Common myeloid progenitor, CD34-positive (primary cell): ENCODE measurements at regions not wholly inside any gene's neighbourhood (a gene's known extent, or its start where the extent isn't known, plus 50 kb on each side); places are given as distances from the start of the nearest gene placed in this dataset.

Experiments
- CTCF ChIA-PET: fragments of 350-600 bp; sonication (Branson Sonifier 250); formaldehyde crosslinking; loops from one replicate; lab custom pipeline; 2021; ENCODE audit warnings: antibody characterized with exemption; lab: Charles Lee
- POLR2A ChIA-PET: fragments of 350-600 bp; sonication (Branson Sonifier 250); formaldehyde crosslinking; loops from one replicate; lab custom pipeline; 2021; ENCODE audit warnings: antibody characterized with exemption; lab: Charles Lee
- DNase-seq, 3 donors: peaks; one replicate each; pipeline versions ENCODE4 v3.0.0 to v3.0.0-alpha.2; 2013
- H3K27ac ChIP-seq, 2 experiments: 1 replicate in 1 of 2; 2 replicates in 1 of 2; pipeline ENCODE4 v1.7.0; 2013; ENCODE audit warnings: inconsistent platforms in 2 of 2, low read length in 2 of 2, mild to moderate bottlenecking in 2 of 2, low read depth in 1 of 2, moderate library complexity in 1 of 2; ENCODE audit not compliant: severe bottlenecking in 2 of 2, insufficient read depth in 1 of 2, poor library complexity in 1 of 2
- H3K27me3 ChIP-seq, 5 experiments: replicated peaks in 2 of 5; 1 replicate in 3 of 5; 2 replicates in 2 of 5; pipeline versions ENCODE4 v1.6.1 to v1.7.0; 2013; ENCODE audit warnings: low read length in 4 of 5, mild to moderate bottlenecking in 2 of 5, moderate library complexity in 2 of 5, inconsistent platforms in 1 of 5; ENCODE audit not compliant: insufficient read depth in 5 of 5, control insufficient read depth in 4 of 5
- H3K36me3 ChIP-seq, 4 experiments: 1 replicate in 2 of 4; 2 replicates in 2 of 4; pipeline versions ENCODE4 v1.6.1 to v1.7.0; 2013; ENCODE audit warnings: low read length in 3 of 4, control low read depth in 1 of 4, mild to moderate bottlenecking in 1 of 4; ENCODE audit not compliant: control insufficient read depth in 4 of 4, insufficient read depth in 4 of 4
- H3K4me1 ChIP-seq, 4 experiments: 1 replicate in 3 of 4; 2 replicates in 1 of 4; pipeline versions ENCODE4 v1.6.1 to v1.7.1; 2013; ENCODE audit warnings: low read length in 3 of 4, mild to moderate bottlenecking in 3 of 4, control low read depth in 1 of 4, inconsistent platforms in 1 of 4, moderate library complexity in 1 of 4; ENCODE audit not compliant: control insufficient read depth in 4 of 4, insufficient read depth in 4 of 4; ENCODE audit errors: control extremely low read depth in 1 of 4
- H3K4me3 ChIP-seq, 7 experiments: 1 replicate in 4 of 7; 2 replicates in 3 of 7; pipeline versions ENCODE4 v1.5.1 to v1.7.0; 2013; ENCODE audit warnings: mild to moderate bottlenecking in 7 of 7, low read length in 6 of 7, moderate library complexity in 6 of 7, inconsistent platforms in 2 of 7, low read depth in 2 of 7, control low read depth in 1 of 7; ENCODE audit not compliant: insufficient read depth in 4 of 7, control insufficient read depth in 1 of 7; ENCODE audit errors: extremely low read depth in 1 of 7
- H3K9me3 ChIP-seq, 5 experiments: 1 replicate in 4 of 5; 2 replicates in 1 of 5; pipeline versions ENCODE4 v1.6.1 to v1.7.1; 2013; ENCODE audit warnings: low read length in 4 of 5, mild to moderate bottlenecking in 2 of 5, inconsistent platforms in 1 of 5, low read depth in 1 of 5, moderate library complexity in 1 of 5; ENCODE audit not compliant: control insufficient read depth in 4 of 5, insufficient read depth in 2 of 5; ENCODE audit errors: control extremely low read depth in 1 of 5
- WGBS: methylation state at CpG from one replicate; pipeline ENCODE4 v1.1.5; 2013; ENCODE audit not compliant: insufficient coverage; 5-methylcytosine and 5-hydroxymethylcytosine counted together

DNA sequence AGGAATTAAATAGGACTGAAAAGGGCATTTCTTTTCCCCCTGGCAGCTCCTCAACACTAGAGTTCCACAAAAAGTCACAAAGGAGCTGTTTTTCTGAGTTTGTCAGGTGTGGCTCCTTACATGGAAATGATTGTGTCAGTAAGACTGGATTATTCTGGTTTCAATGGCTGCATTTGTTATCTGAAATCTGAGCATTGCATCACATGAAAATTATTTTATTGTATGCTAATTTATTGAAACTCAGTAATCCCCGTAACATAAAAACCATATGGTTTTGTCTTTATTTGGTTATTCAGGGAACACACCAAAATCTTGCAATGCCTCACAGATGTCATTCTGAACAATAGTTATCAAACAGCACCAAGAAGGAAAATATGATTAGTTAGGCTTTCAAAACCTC, 439.7 kb upstream of the TNP1 start:
- peaks cover 3 to 17% (median 4%) of the 10 kb centered on the region in 5 experiments for H3K9me3 ChIP-seq
- no peaks in the 10 kb centered on the region for H3K36me3 ChIP-seq
- no peak overlapping the region for H3K4me3 ChIP-seq
- H3K27ac ChIP-seq, result no peak overlapping the region
- peaks cover 0 to 9% (median 5%) of the 10 kb centered on the region in 5 experiments for H3K27me3 ChIP-seq
- H3K4me1 ChIP-seq, result no peaks in the 10 kb centered on the region
- CTCF ChIA-PET, result no interaction called here
- POLR2A ChIA-PET, result no interaction called here
- WGBS, result no CpG with 5 or more reads among the region's 1 CpG
- DNase-seq, result no peak

DNA sequence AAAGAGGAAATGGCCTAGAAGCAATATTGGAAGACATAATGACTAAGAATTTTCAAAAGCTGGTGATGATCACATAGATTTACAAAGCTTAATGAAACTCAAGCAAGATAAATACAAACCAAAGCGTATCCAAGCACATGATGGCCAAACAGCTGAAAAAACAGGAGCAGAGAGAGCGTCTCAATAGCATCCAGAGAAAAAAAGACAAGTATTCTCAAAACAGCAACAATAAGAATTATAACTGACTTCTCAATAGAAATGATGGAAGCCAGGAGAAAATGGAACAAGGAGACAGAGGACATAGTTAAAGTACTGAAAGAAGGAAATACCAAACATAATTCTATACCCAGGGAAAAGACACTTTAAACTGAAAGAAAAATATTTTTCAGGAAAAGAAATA, 437.2 kb upstream of the TNP1 start:
- no peak for DNase-seq
- Histone ChIP-seq H3K9me3 (peaks cover 3 to 19% (median 4%) of the 10 kb centered on the region in 5 experiments), H3K4me3 (no peak overlapping the region), H3K36me3 (no peaks in the 10 kb centered on the region), H3K27me3 (peaks cover 0 to 7% (median 2%) of the 10 kb centered on the region in 5 experiments), H3K27ac (no peak overlapping the region), H3K4me1 (no peaks in the 10 kb centered on the region)
- ChIA-PET CTCF (no interaction called here), POLR2A (no interaction called here)
- WGBS, result no CpG with 5 or more reads among the region's 2 CpGs

DNA sequence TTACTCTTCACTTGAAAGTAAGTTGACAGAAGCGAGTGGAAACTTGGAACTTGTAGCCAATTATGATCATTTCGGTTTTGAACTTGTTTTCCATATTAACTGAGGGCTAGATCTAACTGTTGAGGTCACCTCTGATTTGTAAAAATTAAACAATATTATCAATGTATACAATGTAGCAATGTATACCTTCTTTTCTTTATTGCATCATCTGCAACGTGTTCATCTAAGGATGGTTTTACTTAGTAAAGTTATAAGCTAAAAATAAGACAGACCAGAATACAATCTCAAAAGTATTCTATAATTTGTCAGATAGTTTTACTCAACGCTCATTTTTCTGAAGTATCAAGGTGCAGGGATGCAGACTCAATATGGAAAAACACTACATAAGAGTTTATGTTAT, 435.0 kb upstream of the TNP1 start:
- peaks cover 2 to 19% (median 4%) of the 10 kb centered on the region in 5 experiments for H3K9me3 ChIP-seq
- WGBS, result no CpG with 5 or more reads among the region's 4 CpGs
- POLR2A ChIA-PET, result no interaction called here

DNA sequence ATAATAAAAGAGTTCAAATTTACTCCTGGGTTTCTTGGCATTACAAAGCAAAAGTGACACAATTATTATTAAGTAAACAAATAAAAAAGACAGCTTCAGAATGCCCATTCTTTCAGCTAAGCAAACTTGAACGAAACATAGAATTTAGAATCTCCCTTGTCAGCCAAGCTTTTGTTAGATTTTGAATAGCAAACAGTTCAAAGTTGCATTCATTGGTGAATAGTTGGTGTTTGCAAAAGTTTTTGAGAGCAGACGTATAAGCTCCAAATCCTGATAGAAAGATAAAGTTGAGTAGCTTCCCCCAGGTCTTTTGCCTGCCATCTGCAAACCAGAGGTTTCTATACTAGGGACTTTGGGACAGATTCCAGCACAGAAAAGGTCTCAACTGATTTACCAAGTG, 434.3 kb upstream of the TNP1 start:
- DNase-seq, result no peak
- no CpG with 5 or more reads among the region's 2 CpGs for WGBS

More for the DNA sequence above, 435.0 kb upstream of the TNP1 start:
- peaks cover 0 to 3% (median 0%) of the 10 kb centered on the region in 5 experiments for H3K27me3 ChIP-seq
- H3K4me1 ChIP-seq, result no peaks in the 10 kb centered on the region
- CTCF ChIA-PET, result no interaction called here
- no peaks in the 10 kb centered on the region for H3K36me3 ChIP-seq
- no peak overlapping the region for H3K27ac ChIP-seq
- H3K4me3 ChIP-seq, result no peak overlapping the region
- DNase-seq, result no peak

DNA sequence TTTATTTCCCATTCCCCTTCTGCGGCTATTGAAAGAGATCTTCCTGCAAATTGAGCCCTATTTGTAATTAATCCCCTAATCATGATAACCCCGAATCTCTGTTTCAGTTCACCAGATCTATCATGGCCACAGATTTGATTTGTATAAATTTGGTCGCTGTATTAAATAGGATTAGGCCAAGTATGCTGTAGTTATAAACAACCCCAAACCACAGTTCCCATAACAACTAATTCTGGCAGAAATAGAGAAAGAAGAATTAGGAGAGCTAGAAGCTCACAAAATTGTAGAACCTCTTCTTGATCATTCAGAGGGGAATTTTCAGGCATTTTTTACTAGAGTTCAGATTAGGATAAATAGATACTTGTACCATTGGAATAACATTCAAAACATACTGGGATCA, 433.7 kb upstream of the TNP1 start:
- POLR2A ChIA-PET, result no interaction called here
- Histone ChIP-seq H3K27me3 (peaks cover 0 to 3% (median 0%) of the 10 kb centered on the region in 5 experiments), H3K36me3 (no peaks in the 10 kb centered on the region), H3K4me3 (no peak overlapping the region), H3K27ac (no peak overlapping the region), H3K4me1 (no peaks in the 10 kb centered on the region), H3K9me3 (peaks cover 2 to 19% (median 4%) of the 10 kb centered on the region in 5 experiments)
- no peak for DNase-seq
- CTCF ChIA-PET, result interaction anchor here (0.6 kb wide), 1 partner anchor 607 kb away, joined by 4 read pairs; no protein-coding TSS in a partner anchor
- WGBS, result 100% methylated on average over 1 of the region's 3 CpGs

More for the DNA sequence above, 434.3 kb upstream of the TNP1 start:
- H3K27me3 ChIP-seq, result peaks cover 0 to 3% (median 0%) of the 10 kb centered on the region in 5 experiments
- ChIA-PET POLR2A (no interaction called here), CTCF (interaction anchor here (0.6 kb wide), 1 partner anchor 607 kb away, joined by 4 read pairs; no protein-coding TSS in a partner anchor)
- no peaks in the 10 kb centered on the region for H3K4me1 ChIP-seq
- no peaks in the 10 kb centered on the region for H3K36me3 ChIP-seq
- H3K4me3 ChIP-seq, result no peak overlapping the region
- peaks cover 2 to 19% (median 4%) of the 10 kb centered on the region in 5 experiments for H3K9me3 ChIP-seq
- no peak overlapping the region for H3K27ac ChIP-seq

DNA sequence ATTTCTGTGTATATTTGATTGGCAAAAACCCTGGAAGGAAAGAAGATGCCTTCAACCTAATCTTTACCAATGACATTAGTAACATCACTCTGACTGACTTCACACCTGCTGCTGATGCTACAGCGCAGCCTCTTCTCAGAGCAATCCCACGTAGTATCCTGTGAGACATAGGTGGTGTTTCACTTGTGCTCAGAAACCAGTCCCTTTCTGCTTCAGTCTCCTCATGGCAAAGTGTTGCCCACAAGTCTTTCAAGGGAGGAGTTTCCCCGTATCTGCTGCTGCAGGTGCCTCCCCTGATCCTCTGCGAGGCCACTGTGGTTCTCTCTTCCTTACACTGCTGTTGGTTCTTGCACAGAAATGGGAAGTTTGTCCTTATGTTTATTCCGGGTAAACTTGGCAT, 433.2 kb upstream of the TNP1 start:
- POLR2A ChIA-PET, result no interaction called here
- no peaks in the 10 kb centered on the region for H3K36me3 ChIP-seq
- H3K4me3 ChIP-seq, result no peak overlapping the region
- H3K4me1 ChIP-seq, result no peaks in the 10 kb centered on the region
- no peak overlapping the region for H3K27ac ChIP-seq
- CTCF ChIA-PET, result no interaction called here
- no peak for DNase-seq
- 97% methylated on average over 5 of the region's 5 CpGs for WGBS
- peaks cover 0 to 3% (median 0%) of the 10 kb centered on the region in 5 experiments for H3K27me3 ChIP-seq
- peaks cover 2 to 18% (median 4%) of the 10 kb centered on the region in 5 experiments for H3K9me3 ChIP-seq

DNA sequence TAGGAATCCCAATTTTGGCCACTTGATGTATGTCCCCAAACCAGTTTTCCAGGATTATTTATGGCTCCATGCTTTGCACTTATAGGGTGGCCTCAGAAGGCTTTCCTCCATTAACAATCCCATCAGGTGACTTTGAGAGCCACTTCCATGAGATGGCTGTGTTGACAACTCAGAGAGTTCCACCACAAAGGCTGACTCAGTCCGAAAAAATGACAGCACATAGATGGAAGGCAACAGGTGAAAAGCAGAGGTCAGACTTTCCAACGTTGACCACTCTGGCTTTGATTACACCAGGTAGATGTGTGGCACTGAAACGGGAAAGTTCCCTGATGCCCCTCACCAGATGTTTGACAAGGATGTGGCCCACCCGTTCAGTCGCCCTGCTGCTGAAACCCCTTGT, 431.4 kb upstream of the TNP1 start:
- Histone ChIP-seq H3K27me3 (peaks cover 0 to 3% (median 0%) of the 10 kb centered on the region in 5 experiments), H3K9me3 (peaks cover 0 to 7% (median 0%) of the 10 kb centered on the region in 5 experiments), H3K27ac (no peak overlapping the region), H3K4me3 (no peak overlapping the region), H3K4me1 (no peaks in the 10 kb centered on the region), H3K36me3 (no peaks in the 10 kb centered on the region)
- DNase-seq, result no peak
- POLR2A ChIA-PET, result no interaction called here
- WGBS, result 98% methylated on average over 5 of the region's 5 CpGs
- CTCF ChIA-PET, result interaction anchor here (1.0 kb wide), 1 partner anchor 12 kb away, joined by 3 read pairs; no protein-coding TSS in a partner anchor
